Spleen (tissue), 7 donors: ENCODE measurements at regions not wholly inside any gene's neighbourhood (a gene's known extent, or its start where the extent isn't known, plus 50 kb on each side); places are given as distances from the start of the nearest gene placed in this dataset.

Source experiments
- POLR2A ChIP-seq, 3 donors: fragments of 450-650 bp; IDR thresholded peaks; one replicate each; pipeline ENCODE4 v1.5.1; 2017; ENCODE audit warnings: antibody characterized with exemption in 3 of 3, mild to moderate bottlenecking in 1 of 3
- POLR2AphosphoS5 ChIP-seq, 3 donors: sonication (generic); formaldehyde crosslinking; IDR thresholded peaks; one replicate each; pipeline ENCODE4 v1.5.1; 2017; ENCODE audit warnings: antibody characterized with exemption in 3 of 3
- TF ChIP-seq, protein P1 (sequence below), 11 experiments: fragments of 200-600 bp in 7 of 11; fragments of 450-650 bp in 4 of 11; sonication (generic) in 4 of 11; IDR thresholded peaks in 8 of 11; conservative IDR thresholded peaks in 3 of 11; 1 replicate in 7 of 11; 2 replicates in 4 of 11; pipeline versions ENCODE4 v1.4.0 to v1.8.0; 2016 to 2021; ENCODE audit warnings: antibody characterized with exemption in 11 of 11, inconsistent platforms in 4 of 11, mild to moderate bottlenecking in 1 of 11
- donor health status: DM: no; HTN: no; CAD: no; lungs with moderate emphysema.
- donor health status: DM: no; HTN: no; CAD: no.
- donor health status: DM: no; HTN: no; CAD: no.

DNA sequence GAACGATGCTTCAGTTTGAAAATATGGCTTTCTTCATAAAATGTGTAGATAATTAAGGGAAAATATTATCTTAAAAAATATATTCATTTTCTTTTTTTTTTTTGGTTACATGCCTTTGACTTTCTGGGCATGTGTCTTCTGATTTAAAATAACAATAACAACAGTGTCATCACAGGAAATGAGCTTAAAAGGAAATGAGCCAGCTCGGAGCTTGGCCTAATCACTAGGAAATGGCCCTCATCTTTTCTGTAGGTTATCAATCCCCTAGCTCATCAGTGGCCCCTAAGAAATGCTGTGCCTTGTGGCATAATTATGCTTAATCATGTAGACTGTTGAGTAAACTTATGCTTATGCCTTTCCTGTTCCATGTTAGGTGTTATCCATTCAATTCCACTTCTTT lies 141.8 kb upstream of the FHL2 start:
- TF ChIP-seq POLR2A (IDR thresholded peaks at IDR 0.05) (no peak), POLR2AphosphoS5 (IDR thresholded peaks at IDR 0.05) (no peak)
- TF ChIP-seq, protein P1, sequence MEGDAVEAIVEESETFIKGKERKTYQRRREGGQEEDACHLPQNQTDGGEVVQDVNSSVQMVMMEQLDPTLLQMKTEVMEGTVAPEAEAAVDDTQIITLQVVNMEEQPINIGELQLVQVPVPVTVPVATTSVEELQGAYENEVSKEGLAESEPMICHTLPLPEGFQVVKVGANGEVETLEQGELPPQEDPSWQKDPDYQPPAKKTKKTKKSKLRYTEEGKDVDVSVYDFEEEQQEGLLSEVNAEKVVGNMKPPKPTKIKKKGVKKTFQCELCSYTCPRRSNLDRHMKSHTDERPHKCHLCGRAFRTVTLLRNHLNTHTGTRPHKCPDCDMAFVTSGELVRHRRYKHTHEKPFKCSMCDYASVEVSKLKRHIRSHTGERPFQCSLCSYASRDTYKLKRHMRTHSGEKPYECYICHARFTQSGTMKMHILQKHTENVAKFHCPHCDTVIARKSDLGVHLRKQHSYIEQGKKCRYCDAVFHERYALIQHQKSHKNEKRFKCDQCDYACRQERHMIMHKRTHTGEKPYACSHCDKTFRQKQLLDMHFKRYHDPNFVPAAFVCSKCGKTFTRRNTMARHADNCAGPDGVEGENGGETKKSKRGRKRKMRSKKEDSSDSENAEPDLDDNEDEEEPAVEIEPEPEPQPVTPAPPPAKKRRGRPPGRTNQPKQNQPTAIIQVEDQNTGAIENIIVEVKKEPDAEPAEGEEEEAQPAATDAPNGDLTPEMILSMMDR (IDR thresholded peaks at IDR 0.05 in 8 of 11, conservative IDR thresholded peaks at IDR 0.05 in 3 of 11) = no peak
